Mesodermal cell (in vitro differentiated cells): ENCODE measurements at regions not wholly inside any gene's neighbourhood (a gene's known extent, or its start where the extent isn't known, plus 50 kb on each side); places are given as distances from the start of the nearest gene placed in this dataset.

Source experiments
- H3K27ac ChIP-seq: 2 replicates; pipeline ENCODE4 v1.7.0; 2013; ENCODE audit warnings: mild to moderate bottlenecking, low read depth, low read length, moderate library complexity; ENCODE audit not compliant: severe bottlenecking
- H3K36me3 ChIP-seq: 2 replicates; pipeline ENCODE4 v1.7.1; 2013; ENCODE audit warnings: mild to moderate bottlenecking, low read length, moderate library complexity; ENCODE audit not compliant: control insufficient read depth, insufficient read depth
- H3K4me1 ChIP-seq: one replicate; pipeline ENCODE4 v1.7.1; 2013; ENCODE audit warnings: mild to moderate bottlenecking, low read length; ENCODE audit not compliant: insufficient read depth, control insufficient read depth, poor library complexity, severe bottlenecking
- H3K4me3 ChIP-seq: 2 replicates; pipeline ENCODE4 v1.7.0; 2013; ENCODE audit warnings: low read length, control low read depth, mild to moderate bottlenecking; ENCODE audit not compliant: insufficient read depth, poor library complexity, severe bottlenecking; ENCODE audit errors: extremely low read depth
- H3K9me3 ChIP-seq: 2 replicates; pipeline ENCODE4 v1.7.1; 2013; ENCODE audit warnings: mild to moderate bottlenecking, low read length, moderate library complexity; ENCODE audit not compliant: control insufficient read depth
- WGBS, 2 experiments: methylation state at CpG; one replicate each; pipeline ENCODE4 v1.1.5; 2013; ENCODE audit warnings: missing lambda C conversion rate in 2 of 2; ENCODE audit not compliant: insufficient coverage in 2 of 2; 5-methylcytosine and 5-hydroxymethylcytosine counted together

GRCh38 chr13:64073203-64073602, 2657.6 kb upstream of the PCDH20 start:
- Histone ChIP-seq H3K9me3 (no peaks in the 10 kb centered on the region), H3K4me1 (no peaks in the 10 kb centered on the region), H3K36me3 (no peaks in the 10 kb centered on the region), H3K27ac (no peak overlapping the region), H3K4me3 (no peak overlapping the region)

- no CpG with 5 or more reads among the region's 1 CpG for WGBS, 2 experiments
- H3K27ac ChIP-seq = no peak overlapping the region
Measured at GRCh38 chr13:64071352-64071751, 2655.7 kb upstream of the PCDH20 start.

GRCh38 chr13:64069892-64070291, 2654.2 kb upstream of the PCDH20 start:
- WGBS, 2 experiments = no CpG with 5 or more reads among the region's 1 CpG

More at GRCh38 chr13:64071352-64071751, 2655.7 kb upstream of the PCDH20 start:
- no peaks in the 10 kb centered on the region for H3K36me3 ChIP-seq
- no peaks in the 10 kb centered on the region for H3K4me1 ChIP-seq
- H3K9me3 ChIP-seq = no peaks in the 10 kb centered on the region
- no peak overlapping the region for H3K4me3 ChIP-seq

GRCh38 chr13:64066711-64067110, 2651.1 kb upstream of the PCDH20 start:
- Histone ChIP-seq H3K4me3 (no peak overlapping the region), H3K9me3 (no peaks in the 10 kb centered on the region), H3K4me1 (no peaks in the 10 kb centered on the region), H3K36me3 (no peaks in the 10 kb centered on the region), H3K27ac (no peak overlapping the region)
- WGBS, 2 experiments = 100% methylated on average over 1 of the region's 2 CpGs; no CpG with 5 or more reads in 1 of the 2 experiments

More at GRCh38 chr13:64069892-64070291, 2654.2 kb upstream of the PCDH20 start:
- Histone ChIP-seq H3K27ac (no peak overlapping the region), H3K4me3 (no peak overlapping the region), H3K4me1 (no peaks in the 10 kb centered on the region), H3K9me3 (no peaks in the 10 kb centered on the region), H3K36me3 (no peaks in the 10 kb centered on the region)

GRCh38 chr13:64061649-64062048, 2646.0 kb upstream of the PCDH20 start:
- Histone ChIP-seq H3K4me3 (no peak overlapping the region), H3K36me3 (no peaks in the 10 kb centered on the region), H3K9me3 (no peaks in the 10 kb centered on the region), H3K4me1 (no peaks in the 10 kb centered on the region), H3K27ac (no peak overlapping the region)
- 100% methylated on average over 1 to 2 of the region's 2 CpGs for WGBS, 2 experiments

GRCh38 chr13:64057372-64058020, 2641.8 kb upstream of the PCDH20 start:
- Histone ChIP-seq H3K36me3 (no peaks in the 10 kb centered on the region), H3K4me3 (no peak overlapping the region), H3K9me3 (no peaks in the 10 kb centered on the region), H3K4me1 (no peaks in the 10 kb centered on the region), H3K27ac (no peak overlapping the region)
- 77% methylated on average over 1 of the region's 2 CpGs; no CpG with 5 or more reads in 1 of the 2 experiments for WGBS, 2 experiments

GRCh38 chr13:64054321-64054720, 2638.7 kb upstream of the PCDH20 start:
- no peaks in the 10 kb centered on the region for H3K9me3 ChIP-seq
- WGBS, 2 experiments = 83% methylated on average over 1 of the region's 1 CpG; no CpG with 5 or more reads in 1 of the 2 experiments
- H3K36me3 ChIP-seq = no peaks in the 10 kb centered on the region
- no peak overlapping the region for H3K4me3 ChIP-seq
- H3K4me1 ChIP-seq = no peaks in the 10 kb centered on the region
- H3K27ac ChIP-seq = no peak overlapping the region

GRCh38 chr13:64052521-64052920, 2636.9 kb upstream of the PCDH20 start:
- no peaks in the 10 kb centered on the region for H3K36me3 ChIP-seq
- 86 to 100% methylated on average over 1 of the region's 1 CpG for WGBS, 2 experiments
- no peak overlapping the region for H3K27ac ChIP-seq
- H3K4me1 ChIP-seq = no peaks in the 10 kb centered on the region
- no peak overlapping the region for H3K4me3 ChIP-seq
- no peaks in the 10 kb centered on the region for H3K9me3 ChIP-seq

- no peaks in the 10 kb centered on the region for H3K9me3 ChIP-seq
- H3K27ac ChIP-seq = no peak overlapping the region
- no peak overlapping the region for H3K4me3 ChIP-seq
- no peaks in the 10 kb centered on the region for H3K36me3 ChIP-seq
- no peaks in the 10 kb centered on the region for H3K4me1 ChIP-seq
Measured at GRCh38 chr13:64051278-64051677, 2635.6 kb upstream of the PCDH20 start.

GRCh38 chr13:64041296-64041695, 2625.6 kb upstream of the PCDH20 start:
- H3K4me1 ChIP-seq = no peaks in the 10 kb centered on the region
- H3K9me3 ChIP-seq = no peaks in the 10 kb centered on the region
- no peak overlapping the region for H3K27ac ChIP-seq
- WGBS, 2 experiments = 83% methylated on average over 2 of the region's 2 CpGs; no CpG with 5 or more reads in 1 of the 2 experiments
- no peaks in the 10 kb centered on the region for H3K36me3 ChIP-seq
- no peak overlapping the region for H3K4me3 ChIP-seq

GRCh38 chr13:64033921-64034320, 2618.3 kb upstream of the PCDH20 start:
- WGBS, 2 experiments = no CpG with 5 or more reads among the region's 1 CpG
- no peaks in the 10 kb centered on the region for H3K4me1 ChIP-seq
- H3K9me3 ChIP-seq = no peaks in the 10 kb centered on the region

More at GRCh38 chr13:64033921-64034320, 2618.3 kb upstream of the PCDH20 start:
- H3K27ac ChIP-seq = no peak overlapping the region
- H3K4me3 ChIP-seq = no peak overlapping the region
- H3K36me3 ChIP-seq = no peaks in the 10 kb centered on the region
